A549 (cell line): ENCODE measurements at regions not wholly inside any gene's neighbourhood (a gene's known extent, or its start where the extent isn't known, plus 50 kb on each side); places are given as distances from the start of the nearest gene placed in this dataset.

Experiments
- CBX8 ChIP-seq: fragments of 200-600 bp; sonication (generic); IDR thresholded peaks from 2 replicates; pipeline ENCODE4 v1.6.1; 2016
- CEBPB ChIP-seq, 2 experiments: fragments of >200 bp in 1 of 2; sonication (Bioruptor Twin) in 1 of 2; formaldehyde crosslinking in 1 of 2; IDR thresholded peaks; 2 replicates each; pipeline ENCODE4 v1.6.1; 2012 to 2016
- CTCF ChIP-seq: fragments of >200 bp; sonication (Bioruptor Twin); formaldehyde crosslinking; IDR thresholded peaks from 3 replicates; pipeline ENCODE4 v1.5.1; 2016
- EP300 ChIP-seq, 2 experiments: fragments of >200 bp; sonication (Bioruptor Twin); formaldehyde crosslinking; IDR thresholded peaks; 2 replicates in 1 of 2; 3 replicates in 1 of 2; pipeline ENCODE4 v1.6.1; 2016 to 2017
- MAX ChIP-seq: IDR thresholded peaks from 2 replicates; pipeline ENCODE4 v1.6.1; 2012
- PHF8 ChIP-seq: fragments of 200-600 bp; sonication (generic); IDR thresholded peaks from 2 replicates; pipeline ENCODE4 v1.6.1; 2016; ENCODE audit warnings: low read depth, mild to moderate bottlenecking, antibody characterized with exemption, moderate library complexity, borderline replicate concordance
- POLR2A ChIP-seq: IDR thresholded peaks from 2 replicates; pipeline ENCODE4 v1.6.1; 2012; ENCODE audit warnings: mild to moderate bottlenecking, low read length
- RAD21 ChIP-seq, 2 experiments: fragments of >200 bp in 1 of 2; sonication (Bioruptor Twin) in 1 of 2; formaldehyde crosslinking in 1 of 2; IDR thresholded peaks in 1 of 2; conservative IDR thresholded peaks in 1 of 2; 2 replicates in 1 of 2; 3 replicates in 1 of 2; pipeline ENCODE4 v1.6.1; 2012 to 2018; ENCODE audit warnings: inconsistent platforms in 1 of 2
- REST ChIP-seq: fragments of 200-600 bp; sonication (generic); IDR thresholded peaks from 2 replicates; pipeline ENCODE4 v1.6.1; 2016; ENCODE audit warnings: antibody characterized with exemption, mild to moderate bottlenecking, moderate library complexity
- RFX5 ChIP-seq: fragments of 450-650 bp; IDR thresholded peaks from 2 replicates; pipeline ENCODE4 v1.7.1; 2014; ENCODE audit warnings: antibody characterized with exemption, mild to moderate bottlenecking, moderate library complexity
- SREBF2 ChIP-seq: fragments of 450-650 bp; IDR thresholded peaks from 2 replicates; pipeline ENCODE4 v1.6.1; 2014; ENCODE audit warnings: mild to moderate bottlenecking, moderate library complexity
- USF2 ChIP-seq: fragments of 450-650 bp; IDR thresholded peaks from 2 replicates; pipeline ENCODE4 v1.6.1; 2014; ENCODE audit warnings: antibody characterized with exemption

GRCh38 chr10:3875842-3876235 is 90.8 kb upstream of the KLF6 start:
- TF ChIP-seq POLR2A (no peak), EP300 (IDR thresholded peaks at IDR 0.05) (no peak), REST (no peak), PHF8 (no peak), CTCF (no peak), MAX (no peak), RAD21 (conservative IDR thresholded peaks at IDR 0.05 in 1 of 2, IDR thresholded peaks at IDR 0.05 in 1 of 2) (no peak), USF2 (no peak), SREBF2 (no peak), RFX5 (no peak), CBX8 (no peak), CEBPB (IDR thresholded peaks at IDR 0.05) (no peak)
